ENCODE measurements at regions not wholly inside any gene's neighbourhood (a gene's known extent, or its start where the extent isn't known, plus 50 kb on each side); places are given as distances from the start of the nearest gene placed in this dataset.

- no peak for TF ChIP-seq CTCF (IDR thresholded peaks at IDR 0.05; ENCODE audit: low read length)
- TF ChIP-seq EZH2 (IDR thresholded peaks at IDR 0.05; ENCODE audit: borderline replicate concordance, low read length) = no peak
Measured at GRCh38 chr11:134862587-134863195, 450.6 kb upstream of the B3GAT1 start.

Measured in OCI-LY1 (cell line).